ENCODE measurements at regions not wholly inside any gene's neighbourhood (a gene's known extent, or its start where the extent isn't known, plus 50 kb on each side); places are given as distances from the start of the nearest gene placed in this dataset.
"Not testable (repeated sequence)": the region's sequence is repeated elsewhere in the genome, so short reads cannot be mapped to it uniquely, and the experiment has no call there.

GRCh38 chr10:44261296-44261695 is 123.6 kb downstream of the CXCL12 start:
- Histone ChIP-seq H3K27me3 (ENCODE audit: control insufficient read depth, insufficient read depth, low read length) (no peaks in the 10 kb centered on the region), H3K36me3 (ENCODE audit: control insufficient read depth, insufficient read depth, low read length) (no peaks in the 10 kb centered on the region), H3K4me1 (ENCODE audit: control insufficient read depth, insufficient read depth, low read length) (no peaks in the 10 kb centered on the region), H3K9ac (ENCODE audit: low read length) (no peak overlapping the region), H3K9me3 (ENCODE audit: control insufficient read depth, low read length) (no peaks in the 10 kb centered on the region), H3K4me3 (ENCODE audit: low read length) (no peak overlapping the region)

- Histone ChIP-seq H3K4me3 (ENCODE audit: low read length) (no peak overlapping the region), H3K9me3 (ENCODE audit: control insufficient read depth, low read length) (no peaks in the 10 kb centered on the region), H3K27me3 (ENCODE audit: control insufficient read depth, insufficient read depth, low read length) (no peaks in the 10 kb centered on the region), H3K36me3 (ENCODE audit: control insufficient read depth, insufficient read depth, low read length) (no peaks in the 10 kb centered on the region), H3K9ac (ENCODE audit: low read length) (no peak overlapping the region), H3K4me1 (ENCODE audit: control insufficient read depth, insufficient read depth, low read length) (no peaks in the 10 kb centered on the region)
These were observed 124.5 kb downstream of the CXCL12 start for GRCh38 chr10:44260286-44260928.

DNA sequence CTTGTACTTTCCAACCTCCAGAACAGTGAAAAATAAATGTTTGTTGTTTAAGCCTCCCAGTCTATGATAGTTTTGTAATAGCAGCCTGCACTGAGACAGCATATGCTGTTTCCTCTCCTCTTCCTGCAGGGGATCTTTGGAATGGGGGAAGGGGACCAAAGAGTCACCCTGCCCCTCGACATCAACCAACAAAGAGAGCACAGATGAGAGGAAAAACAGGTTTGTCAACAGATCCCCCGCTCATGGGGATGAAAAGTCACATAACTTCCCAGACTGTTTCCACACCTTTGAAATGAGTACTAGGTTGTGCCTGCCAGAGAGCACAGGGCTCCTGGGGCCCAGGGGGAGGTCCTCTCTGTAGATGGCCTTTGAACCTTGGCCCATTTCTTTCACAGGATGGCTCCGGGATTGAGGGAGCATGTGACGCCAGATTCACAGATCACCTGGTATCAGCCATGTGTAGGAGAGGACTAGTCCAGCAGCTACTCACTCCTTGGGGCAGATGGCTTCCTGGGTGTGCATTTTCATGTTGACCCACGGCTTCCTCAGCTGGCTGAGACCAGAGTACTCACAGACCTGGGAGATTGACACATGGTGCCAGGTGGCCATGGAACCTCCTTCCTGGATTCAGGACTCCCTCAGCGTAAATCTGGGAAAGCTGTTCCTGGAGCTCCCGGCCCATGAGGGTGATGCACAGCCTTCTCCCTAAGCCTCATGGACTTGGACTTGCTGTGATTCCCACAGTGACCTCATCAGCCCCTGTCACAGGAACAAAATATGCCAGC is 125.6 kb downstream of the CXCL12 start:
- H3K36me3 ChIP-seq (ENCODE audit: control insufficient read depth, insufficient read depth, low read length): no peaks in the 10 kb centered on the region
- H3K27me3 ChIP-seq (ENCODE audit: control insufficient read depth, insufficient read depth, low read length): no peaks in the 10 kb centered on the region
- H3K9me3 ChIP-seq (ENCODE audit: control insufficient read depth, low read length): no peaks in the 10 kb centered on the region
- H3K4me3 ChIP-seq (ENCODE audit: low read length): no peak overlapping the region
- H3K4me1 ChIP-seq (ENCODE audit: control insufficient read depth, insufficient read depth, low read length): no peaks in the 10 kb centered on the region
- no peak overlapping the region for H3K9ac ChIP-seq (ENCODE audit: low read length)

DNA sequence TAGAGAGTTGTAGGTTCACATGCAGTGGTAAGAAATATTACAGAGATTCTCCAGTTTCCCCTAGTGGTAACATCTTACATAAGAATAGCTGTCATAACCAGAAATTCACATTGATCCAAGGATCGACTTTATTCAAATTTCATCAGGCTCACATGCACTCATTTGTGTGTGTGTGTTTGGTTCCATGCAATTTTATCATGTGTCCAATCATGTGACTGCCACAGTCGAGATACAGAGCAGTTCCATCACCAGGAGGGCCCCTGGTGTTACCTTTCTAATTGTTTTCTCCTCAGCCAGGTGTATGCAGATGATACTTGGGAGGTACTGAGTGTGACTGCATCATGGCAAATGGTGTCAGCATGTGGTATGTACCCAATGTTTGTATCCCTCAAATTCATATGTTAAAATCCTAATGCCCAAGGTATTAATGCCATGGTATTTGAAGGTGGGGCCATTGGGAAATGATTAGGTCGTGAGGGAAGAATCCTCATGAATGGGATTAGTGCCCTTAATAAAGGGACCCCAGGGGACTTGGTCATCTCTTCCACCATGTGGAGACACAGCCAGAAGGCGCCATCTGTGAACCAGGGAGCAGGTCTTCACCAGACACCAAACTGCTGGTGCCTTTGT is 126.3 kb downstream of the CXCL12 start:
- H3K27me3 ChIP-seq (ENCODE audit: control insufficient read depth, insufficient read depth, low read length): no peaks in the 10 kb centered on the region
- no peak overlapping the region for H3K4me3 ChIP-seq (ENCODE audit: low read length)
- no peaks in the 10 kb centered on the region for H3K9me3 ChIP-seq (ENCODE audit: control insufficient read depth, low read length)
- no peaks in the 10 kb centered on the region for H3K36me3 ChIP-seq (ENCODE audit: control insufficient read depth, insufficient read depth, low read length)
- H3K4me1 ChIP-seq (ENCODE audit: control insufficient read depth, insufficient read depth, low read length): no peaks in the 10 kb centered on the region
- H3K9ac ChIP-seq (ENCODE audit: low read length): no peak overlapping the region

DNA sequence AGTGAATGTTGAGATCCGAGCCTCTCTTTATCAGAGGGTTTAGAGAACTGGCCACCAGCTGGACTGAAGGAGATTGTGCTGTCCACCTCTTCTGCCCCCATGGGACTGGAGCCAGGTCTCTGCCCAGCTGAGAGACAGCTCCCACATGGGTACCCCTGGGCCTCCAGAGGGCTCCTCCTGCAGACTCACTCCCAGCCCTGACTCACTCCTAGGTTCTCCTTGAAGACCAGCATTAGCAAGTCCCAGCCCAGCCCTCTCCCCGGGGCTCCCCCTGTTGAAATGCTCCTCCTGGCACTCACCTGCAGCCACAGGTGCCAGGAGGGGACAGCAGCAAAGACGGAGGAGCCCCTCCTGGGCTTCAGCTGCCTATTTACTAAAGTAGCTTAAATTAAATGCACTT is 126.9 kb downstream of the CXCL12 start:
- Histone ChIP-seq H3K4me1 (ENCODE audit: control insufficient read depth, insufficient read depth, low read length) (no peaks in the 10 kb centered on the region), H3K36me3 (ENCODE audit: control insufficient read depth, insufficient read depth, low read length) (no peaks in the 10 kb centered on the region), H3K27me3 (ENCODE audit: control insufficient read depth, insufficient read depth, low read length) (no peaks in the 10 kb centered on the region), H3K9ac (ENCODE audit: low read length) (no peak overlapping the region), H3K4me3 (ENCODE audit: low read length) (no peak overlapping the region), H3K9me3 (ENCODE audit: control insufficient read depth, low read length) (no peaks in the 10 kb centered on the region)

DNA sequence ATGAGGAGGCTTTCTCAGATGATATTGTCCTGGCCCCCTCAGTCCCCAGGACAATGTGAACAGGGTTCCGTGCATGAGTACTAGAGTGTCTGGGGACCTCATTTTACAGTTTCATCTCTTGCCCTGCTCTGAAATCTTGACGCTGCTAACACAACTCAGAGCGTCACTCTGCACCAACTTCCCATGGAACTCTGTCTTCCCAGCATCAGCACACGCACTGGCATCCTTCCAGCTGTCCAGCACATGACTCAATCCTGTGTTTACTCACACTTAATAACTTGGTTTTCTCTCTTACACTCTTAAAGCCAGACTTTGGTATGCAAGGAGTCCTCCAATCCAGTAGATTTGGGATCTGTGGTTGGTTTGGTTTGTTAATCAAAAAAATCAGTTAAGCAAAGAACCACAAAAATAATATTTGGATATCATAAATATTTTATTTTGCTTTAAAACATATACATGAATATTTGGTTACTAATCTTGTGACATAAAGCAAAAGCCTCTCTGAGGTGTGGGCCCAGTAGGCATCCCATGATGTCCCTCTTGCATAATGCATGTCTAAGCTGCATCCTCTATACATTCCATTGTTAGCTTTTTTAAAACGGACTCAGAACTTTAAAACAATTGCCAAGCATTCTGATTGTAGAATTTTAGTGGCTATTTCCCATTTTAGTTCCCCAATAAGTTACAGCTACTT is 131.0 kb downstream of the CXCL12 start:
- no peaks in the 10 kb centered on the region for H3K4me1 ChIP-seq (ENCODE audit: control insufficient read depth, insufficient read depth, low read length)
- no peaks in the 10 kb centered on the region for H3K36me3 ChIP-seq (ENCODE audit: control insufficient read depth, insufficient read depth, low read length)
- no peak overlapping the region for H3K9ac ChIP-seq (ENCODE audit: low read length)
- no peak overlapping the region for H3K4me3 ChIP-seq (ENCODE audit: low read length)
- H3K9me3 ChIP-seq (ENCODE audit: control insufficient read depth, low read length): no peaks in the 10 kb centered on the region
- H3K27me3 ChIP-seq (ENCODE audit: control insufficient read depth, insufficient read depth, low read length): no peaks in the 10 kb centered on the region

DNA sequence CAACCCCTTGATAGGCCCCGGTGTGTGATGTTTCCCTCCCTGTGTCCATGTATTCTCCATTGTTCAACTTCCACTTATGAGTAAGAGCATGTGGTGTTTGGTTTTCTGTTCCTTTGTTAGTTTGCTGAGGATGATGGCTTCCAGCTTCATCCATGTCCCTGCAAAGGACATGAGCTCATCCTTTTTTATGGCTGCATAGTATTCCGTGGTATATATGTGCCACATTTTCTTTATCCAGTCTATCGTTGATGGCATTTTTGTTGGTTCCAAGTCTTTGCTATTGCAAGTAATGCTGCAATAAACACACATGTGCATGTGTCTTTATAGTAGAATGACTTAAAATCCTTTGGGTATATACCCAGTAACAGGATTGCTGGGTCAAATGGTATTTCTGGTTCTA is 132.3 kb downstream of the CXCL12 start:
- H3K9ac ChIP-seq (ENCODE audit: low read length); H3K27me3 ChIP-seq (ENCODE audit: control insufficient read depth, insufficient read depth, low read length); H3K36me3 ChIP-seq (ENCODE audit: control insufficient read depth, insufficient read depth, low read length); H3K9me3 ChIP-seq (ENCODE audit: control insufficient read depth, low read length); H3K4me3 ChIP-seq (ENCODE audit: low read length); H3K4me1 ChIP-seq (ENCODE audit: control insufficient read depth, insufficient read depth, low read length): not testable (repeated sequence)

- not testable (repeated sequence) for H3K9me3 ChIP-seq (ENCODE audit: control insufficient read depth, low read length); H3K27me3 ChIP-seq (ENCODE audit: control insufficient read depth, insufficient read depth, low read length); H3K4me1 ChIP-seq (ENCODE audit: control insufficient read depth, insufficient read depth, low read length); H3K4me3 ChIP-seq (ENCODE audit: low read length); H3K36me3 ChIP-seq (ENCODE audit: control insufficient read depth, insufficient read depth, low read length); H3K9ac ChIP-seq (ENCODE audit: low read length)
These were observed 135.0 kb downstream of the CXCL12 start for GRCh38 chr10:44249933-44250332.

- no peak overlapping the region for H3K9ac ChIP-seq (ENCODE audit: low read length)
- H3K9me3 ChIP-seq (ENCODE audit: control insufficient read depth, low read length): no peaks in the 10 kb centered on the region
- no peaks in the 10 kb centered on the region for H3K36me3 ChIP-seq (ENCODE audit: control insufficient read depth, insufficient read depth, low read length)
- H3K27me3 ChIP-seq (ENCODE audit: control insufficient read depth, insufficient read depth, low read length): no peaks in the 10 kb centered on the region
- no peaks in the 10 kb centered on the region for H3K4me1 ChIP-seq (ENCODE audit: control insufficient read depth, insufficient read depth, low read length)
- no peak overlapping the region for H3K4me3 ChIP-seq (ENCODE audit: low read length)
These were observed 135.4 kb downstream of the CXCL12 start for GRCh38 chr10:44249490-44249889.

GRCh38 chr10:44246700-44247099 is 138.2 kb downstream of the CXCL12 start:
- H3K9me3 ChIP-seq (ENCODE audit: control insufficient read depth, low read length); H3K36me3 ChIP-seq (ENCODE audit: control insufficient read depth, insufficient read depth, low read length); H3K4me1 ChIP-seq (ENCODE audit: control insufficient read depth, insufficient read depth, low read length); H3K9ac ChIP-seq (ENCODE audit: low read length); H3K27me3 ChIP-seq (ENCODE audit: control insufficient read depth, insufficient read depth, low read length); H3K4me3 ChIP-seq (ENCODE audit: low read length): not testable (repeated sequence)

- not testable (repeated sequence) for H3K4me3 ChIP-seq (ENCODE audit: low read length); H3K4me1 ChIP-seq (ENCODE audit: control insufficient read depth, insufficient read depth, low read length); H3K9me3 ChIP-seq (ENCODE audit: control insufficient read depth, low read length); H3K9ac ChIP-seq (ENCODE audit: low read length); H3K27me3 ChIP-seq (ENCODE audit: control insufficient read depth, insufficient read depth, low read length); H3K36me3 ChIP-seq (ENCODE audit: control insufficient read depth, insufficient read depth, low read length)
These were observed 138.6 kb downstream of the CXCL12 start for GRCh38 chr10:44246287-44246686.

DNA sequence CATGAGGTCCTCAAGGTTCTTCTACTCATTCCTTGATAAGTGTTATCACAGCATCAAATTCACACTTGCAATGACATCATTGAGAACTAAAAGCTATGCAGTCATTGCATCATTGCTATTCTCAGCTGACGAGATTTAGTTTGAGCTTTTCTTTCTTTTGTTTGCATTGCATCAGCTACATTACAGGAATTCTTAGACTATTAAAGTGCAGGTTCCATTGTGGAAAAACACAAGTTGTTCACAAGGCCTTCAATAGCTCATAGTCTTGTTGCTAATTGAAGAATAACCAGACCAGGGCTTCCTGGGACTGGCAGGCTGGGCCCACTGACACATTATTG is 139.3 kb downstream of the CXCL12 start:
- Histone ChIP-seq H3K9ac (ENCODE audit: low read length) (no peak overlapping the region), H3K4me1 (ENCODE audit: control insufficient read depth, insufficient read depth, low read length) (no peaks in the 10 kb centered on the region), H3K4me3 (ENCODE audit: low read length) (no peak overlapping the region), H3K36me3 (ENCODE audit: control insufficient read depth, insufficient read depth, low read length) (no peaks in the 10 kb centered on the region), H3K27me3 (ENCODE audit: control insufficient read depth, insufficient read depth, low read length) (no peaks in the 10 kb centered on the region), H3K9me3 (ENCODE audit: control insufficient read depth, low read length) (no peaks in the 10 kb centered on the region)

Measured in mucosa of stomach (tissue), 1 donor.